GM12878 (cell line): ENCODE measurements at regions not wholly inside any gene's neighbourhood (a gene's known extent, or its start where the extent isn't known, plus 50 kb on each side); places are given as distances from the start of the nearest gene placed in this dataset.

Experiments
- ATAC-seq: fragments of 200-7000 bp; cut with Tn5 transposase; 3 replicates; pipeline ENCODE4 v1.9.1; 2020; ENCODE audit warnings: mild to moderate bottlenecking, moderate library complexity
- BruUV-seq: library from RNA; stranded (reverse); fragments of 400-500 nt; replicated peaks from 2 replicates; lab custom pipeline; 2021; lab: Mats Ljungman, UMichigan
- CTCF ChIA-PET: fragments of 300-600 bp; sonication (Branson Sonifier 250); formaldehyde crosslinking; extraction: SDS; loops from one replicate; lab custom pipeline; 2021; ENCODE audit warnings: inconsistent platforms; lab: Yijun Ruan, JAX
- POLR2A ChIA-PET: fragments of 350-600 bp; formaldehyde crosslinking; extraction: SDS; loops from one replicate; lab custom pipeline; 2021; ENCODE audit warnings: inconsistent platforms; lab: Charles Lee
- RAD21 ChIA-PET: fragments of 300-600 bp; sonication (Branson Sonifier 250); formaldehyde crosslinking; loops from one replicate; lab custom pipeline; 2023; ENCODE audit warnings: antibody characterized with exemption; ENCODE audit not compliant: unreplicated experiment; lab: Charles Lee
- SMC1A ChIA-PET: fragments of 300-600 bp; sonication (Branson Sonifier 250); formaldehyde crosslinking; loops from one replicate; lab custom pipeline; 2023; ENCODE audit not compliant: unreplicated experiment, uncharacterized antibody; lab: Charles Lee
- DNase-seq: peaks from one replicate; pipeline ENCODE4 v3.0.0-alpha.2; 2011; ENCODE audit warnings: low read depth, low spot score
- FAIRE-seq: peaks from 3 replicates; lab custom pipeline; 2011; peaks lifted over from hg19 to GRCh38; lab: Jason Lieb, UNC
- H2AFZ ChIP-seq: 2 replicates; pipeline ENCODE4 v1.6.0; 2011; ENCODE audit warnings: low read depth, low read length, control low read depth; ENCODE audit not compliant: control insufficient read depth
- H3K27ac ChIP-seq: 2 replicates; pipeline ENCODE4 v1.5.1; 2011; ENCODE audit warnings: control low read depth; ENCODE audit not compliant: control insufficient read depth, insufficient read depth
- H3K27me3 ChIP-seq, 2 experiments: replicated peaks in 1 of 2; 2 replicates each; pipeline versions ENCODE4 v1.6.0 to v1.6.1; 2011; ENCODE audit warnings: low read length in 1 of 2; ENCODE audit not compliant: control insufficient read depth in 2 of 2, insufficient read depth in 2 of 2
- H3K36me3 ChIP-seq, 2 experiments: 2 replicates each; pipeline ENCODE4 v1.5.1; 2011; ENCODE audit warnings: low read length in 1 of 2; ENCODE audit not compliant: control insufficient read depth in 2 of 2, insufficient read depth in 2 of 2
- H3K4me1 ChIP-seq: 2 replicates; pipeline ENCODE4 v1.6.1; 2011; ENCODE audit warnings: mild to moderate bottlenecking, low read length, moderate library complexity, mixed read lengths; ENCODE audit not compliant: control insufficient read depth, insufficient read depth
- H3K4me2 ChIP-seq: 2 replicates; pipeline ENCODE4 v1.6.0; 2011; ENCODE audit warnings: control low read depth; ENCODE audit not compliant: control insufficient read depth, insufficient read depth
- H3K4me3 ChIP-seq: fragments of 200-600 bp; sonication (generic); 2 replicates; pipeline ENCODE4 v1.5.1; 2016
- H3K79me2 ChIP-seq: 2 replicates; pipeline ENCODE4 v1.6.0; 2011; ENCODE audit warnings: low read length; ENCODE audit not compliant: control insufficient read depth, insufficient read depth
- H3K9ac ChIP-seq: 2 replicates; pipeline ENCODE4 v1.8.0; 2011; ENCODE audit warnings: low read length, control low read depth, mixed read lengths; ENCODE audit not compliant: control insufficient read depth, insufficient read depth
- H3K9me3 ChIP-seq: replicated peaks from 3 replicates; pipeline ENCODE4 v1.5.1; 2011; ENCODE audit warnings: mild to moderate bottlenecking, low read length; ENCODE audit not compliant: control insufficient read depth, insufficient read depth
- H4K20me1 ChIP-seq: 2 replicates; pipeline ENCODE4 v1.6.0; 2011; ENCODE audit not compliant: control insufficient read depth, insufficient read depth
- CBX5 ChIP-seq: sonication (generic); IDR thresholded peaks from 2 replicates; pipeline ENCODE4 v1.6.1; 2016; ENCODE audit warnings: low read depth, moderate library complexity, mild to moderate bottlenecking, inconsistent platforms
- FOS ChIP-seq: IDR thresholded peaks from 3 replicates; pipeline ENCODE4 v1.6.1; 2011; ENCODE audit warnings: borderline replicate concordance; ENCODE audit not compliant: insufficient read length; ENCODE audit errors: extremely low read depth
- HDAC2 ChIP-seq: fragments of 200-600 bp; sonication (generic); IDR thresholded peaks from 2 replicates; pipeline ENCODE4 v1.6.1; 2017
- KLF5 ChIP-seq: fragments of 450-650 bp; IDR thresholded peaks from 2 replicates; pipeline ENCODE4 v1.6.1; 2014; ENCODE audit warnings: mild to moderate bottlenecking; ENCODE audit not compliant: partially characterized antibody
- MEF2A ChIP-seq: IDR thresholded peaks from 2 replicates; pipeline ENCODE4 v1.6.1; 2011; ENCODE audit warnings: low read depth, mild to moderate bottlenecking, low read length, moderate library complexity; ENCODE audit not compliant: insufficient read depth
- MYC ChIP-seq: IDR thresholded peaks from 2 replicates; pipeline ENCODE4 v1.6.1; 2011; ENCODE audit warnings: mild to moderate bottlenecking, low read length, moderate library complexity, inconsistent platforms; ENCODE audit not compliant: insufficient read depth, insufficient replicate concordance, insufficient read length, severe bottlenecking
- NRF1 ChIP-seq: conservative IDR thresholded peaks from 2 replicates; pipeline ENCODE4 v1.6.1; 2011; ENCODE audit warnings: mild to moderate bottlenecking, low read depth, low read length, improper control_type of control experiment
- SMAD1 ChIP-seq: fragments of 450-650 bp; IDR thresholded peaks from 2 replicates; pipeline ENCODE4 v1.6.1; 2018; ENCODE audit warnings: mild to moderate bottlenecking, low read depth; ENCODE audit not compliant: partially characterized antibody
- SREBF2 ChIP-seq: IDR thresholded peaks from 2 replicates; pipeline ENCODE4 v1.6.1; 2012; ENCODE audit warnings: mild to moderate bottlenecking, low read length
- ZNF622 ChIP-seq: fragments of 450-650 bp; IDR thresholded peaks from 2 replicates; pipeline ENCODE4 v1.6.1; 2017; ENCODE audit warnings: mild to moderate bottlenecking, inconsistent platforms
- WGBS: methylation state at CpG from one replicate; pipeline ENCODE4 v1.1.6; 2016; ENCODE audit warnings: low lambda C conversion rate; ENCODE audit not compliant: insufficient replicate concordance, insufficient coverage; ENCODE audit errors: missing lambda C conversion rate; 5-methylcytosine and 5-hydroxymethylcytosine counted together
- in situ Hi-C: fragments of 300-500 bp; cut with MboI; formaldehyde crosslinking; loops from 9 replicates; pipeline ENCODE4 v1.14.3; 2018; ENCODE audit warnings: mixed read lengths
- intact Hi-C: fragments of 100-400 bp; cut with micrococcal nuclease; formaldehyde crosslinking; loops from one replicate; pipeline ENCODE4 v1.14.2; 2022; ENCODE audit not compliant: unreplicated experiment
- TF ChIP-seq, protein P1 (sequence below): fragments of 450-650 bp; IDR thresholded peaks from 2 replicates; pipeline ENCODE4 v1.6.1; 2017; ENCODE audit warnings: mild to moderate bottlenecking, moderate library complexity
- TF ChIP-seq, protein P2 (sequence below), 3 experiments: IDR thresholded peaks in 2 of 3; conservative IDR thresholded peaks in 1 of 3; 2 replicates each; pipeline ENCODE4 v1.5.1; 2011; ENCODE audit warnings: low read depth in 3 of 3, low read length in 3 of 3, mild to moderate bottlenecking in 3 of 3, control low read depth in 2 of 3, moderate library complexity in 2 of 3, inconsistent platforms in 1 of 3, mixed read lengths in 1 of 3; ENCODE audit not compliant: control insufficient read depth in 2 of 3, insufficient read depth in 1 of 3; ENCODE audit errors: extremely low read depth in 1 of 3
- TF ChIP-seq, protein P3 (sequence below): fragments of 450-650 bp; IDR thresholded peaks from 2 replicates; pipeline ENCODE4 v1.6.1; 2016; ENCODE audit warnings: mild to moderate bottlenecking
- TF ChIP-seq, protein P4 (sequence below): fragments of 450-650 bp; IDR thresholded peaks from 2 replicates; pipeline ENCODE4 v1.6.1; 2017; ENCODE audit warnings: mild to moderate bottlenecking, moderate library complexity

DNA sequence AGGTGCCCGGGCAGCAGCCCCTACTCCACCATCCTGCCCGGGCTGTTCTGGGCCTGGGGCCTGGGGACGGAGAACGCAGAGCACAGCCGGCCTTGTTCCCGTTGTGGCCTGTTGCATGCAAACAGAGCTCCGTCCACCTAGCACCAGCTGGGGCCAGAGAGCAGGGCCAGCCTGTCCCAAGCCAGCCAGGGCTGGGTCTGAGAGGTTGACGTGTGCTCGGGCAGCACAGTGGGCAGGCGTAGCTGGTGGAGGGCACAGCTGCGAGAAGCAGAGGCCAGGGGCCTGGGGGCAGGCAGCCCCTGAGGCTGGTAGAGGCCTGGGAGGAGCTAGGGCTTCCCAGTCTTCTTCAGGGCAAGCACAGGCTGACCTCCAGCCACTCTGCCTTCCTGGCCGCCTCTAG lies 1192.6 kb downstream of the BRD1 start:
- H3K9me3 ChIP-seq, result no peaks in the 10 kb centered on the region; the same call in 2 of the 3 replicates
- intact Hi-C loops, result no loop called here
- ChIA-PET POLR2A (no interaction called here), CTCF (no interaction called here), RAD21 (no interaction called here), SMC1A (no interaction called here)
- H3K9ac ChIP-seq, result no peak overlapping the region
- FAIRE-seq (no peak), ATAC-seq (no peak), DNase-seq (no peak)
- 53% methylated on average over 12 of the region's 12 CpGs for WGBS
- no peak overlapping the region for H3K4me3 ChIP-seq
- H4K20me1 ChIP-seq, result no peaks in the 10 kb centered on the region
- no peak for TF ChIP-seq CBX5
- no peak for TF ChIP-seq ZNF622
- TF ChIP-seq, protein P1, sequence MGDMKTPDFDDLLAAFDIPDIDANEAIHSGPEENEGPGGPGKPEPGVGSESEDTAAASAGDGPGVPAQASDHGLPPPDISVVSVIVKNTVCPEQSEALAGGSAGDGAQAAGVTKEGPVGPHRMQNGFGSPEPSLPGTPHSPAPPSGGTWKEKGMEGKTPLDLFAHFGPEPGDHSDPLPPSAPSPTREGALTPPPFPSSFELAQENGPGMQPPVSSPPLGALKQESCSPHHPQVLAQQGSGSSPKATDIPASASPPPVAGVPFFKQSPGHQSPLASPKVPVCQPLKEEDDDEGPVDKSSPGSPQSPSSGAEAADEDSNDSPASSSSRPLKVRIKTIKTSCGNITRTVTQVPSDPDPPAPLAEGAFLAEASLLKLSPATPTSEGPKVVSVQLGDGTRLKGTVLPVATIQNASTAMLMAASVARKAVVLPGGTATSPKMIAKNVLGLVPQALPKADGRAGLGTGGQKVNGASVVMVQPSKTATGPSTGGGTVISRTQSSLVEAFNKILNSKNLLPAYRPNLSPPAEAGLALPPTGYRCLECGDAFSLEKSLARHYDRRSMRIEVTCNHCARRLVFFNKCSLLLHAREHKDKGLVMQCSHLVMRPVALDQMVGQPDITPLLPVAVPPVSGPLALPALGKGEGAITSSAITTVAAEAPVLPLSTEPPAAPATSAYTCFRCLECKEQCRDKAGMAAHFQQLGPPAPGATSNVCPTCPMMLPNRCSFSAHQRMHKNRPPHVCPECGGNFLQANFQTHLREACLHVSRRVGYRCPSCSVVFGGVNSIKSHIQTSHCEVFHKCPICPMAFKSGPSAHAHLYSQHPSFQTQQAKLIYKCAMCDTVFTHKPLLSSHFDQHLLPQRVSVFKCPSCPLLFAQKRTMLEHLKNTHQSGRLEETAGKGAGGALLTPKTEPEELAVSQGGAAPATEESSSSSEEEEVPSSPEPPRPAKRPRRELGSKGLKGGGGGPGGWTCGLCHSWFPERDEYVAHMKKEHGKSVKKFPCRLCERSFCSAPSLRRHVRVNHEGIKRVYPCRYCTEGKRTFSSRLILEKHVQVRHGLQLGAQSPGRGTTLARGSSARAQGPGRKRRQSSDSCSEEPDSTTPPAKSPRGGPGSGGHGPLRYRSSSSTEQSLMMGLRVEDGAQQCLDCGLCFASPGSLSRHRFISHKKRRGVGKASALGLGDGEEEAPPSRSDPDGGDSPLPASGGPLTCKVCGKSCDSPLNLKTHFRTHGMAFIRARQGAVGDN, result no peak
- no peak for TF ChIP-seq MYC
- no peak for TF ChIP-seq KLF5
- TF ChIP-seq NRF1, result no peak
- no peak for TF ChIP-seq SMAD1
- TF ChIP-seq, protein P2, sequence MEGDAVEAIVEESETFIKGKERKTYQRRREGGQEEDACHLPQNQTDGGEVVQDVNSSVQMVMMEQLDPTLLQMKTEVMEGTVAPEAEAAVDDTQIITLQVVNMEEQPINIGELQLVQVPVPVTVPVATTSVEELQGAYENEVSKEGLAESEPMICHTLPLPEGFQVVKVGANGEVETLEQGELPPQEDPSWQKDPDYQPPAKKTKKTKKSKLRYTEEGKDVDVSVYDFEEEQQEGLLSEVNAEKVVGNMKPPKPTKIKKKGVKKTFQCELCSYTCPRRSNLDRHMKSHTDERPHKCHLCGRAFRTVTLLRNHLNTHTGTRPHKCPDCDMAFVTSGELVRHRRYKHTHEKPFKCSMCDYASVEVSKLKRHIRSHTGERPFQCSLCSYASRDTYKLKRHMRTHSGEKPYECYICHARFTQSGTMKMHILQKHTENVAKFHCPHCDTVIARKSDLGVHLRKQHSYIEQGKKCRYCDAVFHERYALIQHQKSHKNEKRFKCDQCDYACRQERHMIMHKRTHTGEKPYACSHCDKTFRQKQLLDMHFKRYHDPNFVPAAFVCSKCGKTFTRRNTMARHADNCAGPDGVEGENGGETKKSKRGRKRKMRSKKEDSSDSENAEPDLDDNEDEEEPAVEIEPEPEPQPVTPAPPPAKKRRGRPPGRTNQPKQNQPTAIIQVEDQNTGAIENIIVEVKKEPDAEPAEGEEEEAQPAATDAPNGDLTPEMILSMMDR (IDR thresholded peaks at IDR 0.05 in 2 of 3, conservative IDR thresholded peaks at IDR 0.05 in 1 of 3; ENCODE audit: control insufficient read depth in 2 of 3, extremely low read depth in 1 of 3, insufficient read depth in 1 of 3, low read depth in 3 of 3, low read length in 3 of 3), result no peak
- no peak for TF ChIP-seq HDAC2
- TF ChIP-seq, protein P3, sequence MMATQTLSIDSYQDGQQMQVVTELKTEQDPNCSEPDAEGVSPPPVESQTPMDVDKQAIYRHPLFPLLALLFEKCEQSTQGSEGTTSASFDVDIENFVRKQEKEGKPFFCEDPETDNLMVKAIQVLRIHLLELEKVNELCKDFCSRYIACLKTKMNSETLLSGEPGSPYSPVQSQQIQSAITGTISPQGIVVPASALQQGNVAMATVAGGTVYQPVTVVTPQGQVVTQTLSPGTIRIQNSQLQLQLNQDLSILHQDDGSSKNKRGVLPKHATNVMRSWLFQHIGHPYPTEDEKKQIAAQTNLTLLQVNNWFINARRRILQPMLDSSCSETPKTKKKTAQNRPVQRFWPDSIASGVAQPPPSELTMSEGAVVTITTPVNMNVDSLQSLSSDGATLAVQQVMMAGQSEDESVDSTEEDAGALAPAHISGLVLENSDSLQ, result no peak
- TF ChIP-seq MEF2A, result no peak
- TF ChIP-seq FOS, result no peak
- no peak for TF ChIP-seq SREBF2
- TF ChIP-seq, protein P4, sequence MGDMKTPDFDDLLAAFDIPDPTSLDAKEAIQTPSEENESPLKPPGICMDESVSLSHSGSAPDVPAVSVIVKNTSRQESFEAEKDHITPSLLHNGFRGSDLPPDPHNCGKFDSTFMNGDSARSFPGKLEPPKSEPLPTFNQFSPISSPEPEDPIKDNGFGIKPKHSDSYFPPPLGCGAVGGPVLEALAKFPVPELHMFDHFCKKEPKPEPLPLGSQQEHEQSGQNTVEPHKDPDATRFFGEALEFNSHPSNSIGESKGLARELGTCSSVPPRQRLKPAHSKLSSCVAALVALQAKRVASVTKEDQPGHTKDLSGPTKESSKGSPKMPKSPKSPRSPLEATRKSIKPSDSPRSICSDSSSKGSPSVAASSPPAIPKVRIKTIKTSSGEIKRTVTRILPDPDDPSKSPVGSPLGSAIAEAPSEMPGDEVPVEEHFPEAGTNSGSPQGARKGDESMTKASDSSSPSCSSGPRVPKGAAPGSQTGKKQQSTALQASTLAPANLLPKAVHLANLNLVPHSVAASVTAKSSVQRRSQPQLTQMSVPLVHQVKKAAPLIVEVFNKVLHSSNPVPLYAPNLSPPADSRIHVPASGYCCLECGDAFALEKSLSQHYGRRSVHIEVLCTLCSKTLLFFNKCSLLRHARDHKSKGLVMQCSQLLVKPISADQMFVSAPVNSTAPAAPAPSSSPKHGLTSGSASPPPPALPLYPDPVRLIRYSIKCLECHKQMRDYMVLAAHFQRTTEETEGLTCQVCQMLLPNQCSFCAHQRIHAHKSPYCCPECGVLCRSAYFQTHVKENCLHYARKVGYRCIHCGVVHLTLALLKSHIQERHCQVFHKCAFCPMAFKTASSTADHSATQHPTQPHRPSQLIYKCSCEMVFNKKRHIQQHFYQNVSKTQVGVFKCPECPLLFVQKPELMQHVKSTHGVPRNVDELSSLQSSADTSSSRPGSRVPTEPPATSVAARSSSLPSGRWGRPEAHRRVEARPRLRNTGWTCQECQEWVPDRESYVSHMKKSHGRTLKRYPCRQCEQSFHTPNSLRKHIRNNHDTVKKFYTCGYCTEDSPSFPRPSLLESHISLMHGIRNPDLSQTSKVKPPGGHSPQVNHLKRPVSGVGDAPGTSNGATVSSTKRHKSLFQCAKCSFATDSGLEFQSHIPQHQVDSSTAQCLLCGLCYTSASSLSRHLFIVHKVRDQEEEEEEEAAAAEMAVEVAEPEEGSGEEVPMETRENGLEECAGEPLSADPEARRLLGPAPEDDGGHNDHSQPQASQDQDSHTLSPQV, result no peak
- no peak overlapping the region for H2AFZ ChIP-seq
- in situ Hi-C loops, result no loop called here
- no peaks in the 10 kb centered on the region for H3K4me1 ChIP-seq
- H3K27ac ChIP-seq, result no peak overlapping the region
- no peaks in the 10 kb centered on the region for H3K27me3 ChIP-seq
- H3K4me2 ChIP-seq, result no peak overlapping the region
- H3K36me3 ChIP-seq, result no peaks in the 10 kb centered on the region
- H3K79me2 ChIP-seq, result no peaks in the 10 kb centered on the region
- BruUV-seq, result no TSS peak
